ENCODE measurements at regions not wholly inside any gene's neighbourhood (a gene's known extent, or its start where the extent isn't known, plus 50 kb on each side); places are given as distances from the start of the nearest gene placed in this dataset.

DNA sequence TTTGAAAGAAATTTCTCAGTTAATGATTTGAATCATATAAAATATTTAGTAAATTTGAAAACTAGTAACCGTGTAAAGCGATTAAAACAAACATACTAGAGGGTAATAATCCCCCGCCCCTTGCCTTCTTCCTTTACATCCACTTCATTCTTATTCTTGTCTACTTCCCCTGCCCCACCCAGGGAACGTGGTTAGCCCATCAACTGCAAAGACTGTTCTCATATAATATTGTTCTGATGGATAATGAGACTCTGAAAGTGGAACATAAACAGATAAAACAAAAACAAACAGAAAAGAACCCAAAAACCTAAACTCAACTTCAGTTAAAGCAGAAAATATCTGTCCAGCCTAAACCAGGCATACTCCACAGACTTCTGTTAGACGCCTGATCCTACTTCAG lies 108.1 kb upstream of the GTF2H2C_2 start:
- DNase-seq: peak; percentile 0
